Esophagus squamous epithelium (tissue), 5 donors: ENCODE measurements at regions not wholly inside any gene's neighbourhood (a gene's known extent, or its start where the extent isn't known, plus 50 kb on each side); places are given as distances from the start of the nearest gene placed in this dataset.

Source experiments
- DNase-seq: peaks from one replicate; lab custom pipeline; 2025; lab: John Stamatoyannopoulos, UW
- H3K27ac ChIP-seq, 4 donors: fragments of 200-600 bp; sonication (generic); one replicate each; pipeline ENCODE4 v1.5.1; 2016 to 2019; ENCODE audit warnings: mild to moderate bottlenecking in 1 of 4
- H3K27me3 ChIP-seq, 4 donors: fragments of 200-600 bp; sonication (generic); 1 replicate in 3 of 4; 2 replicates in 1 of 4; pipeline versions ENCODE4 v1.5.1 to v1.6.0; 2017 to 2021; ENCODE audit warnings: antibody characterized with exemption in 1 of 4
- H3K36me3 ChIP-seq, 3 donors: fragments of 200-600 bp; sonication (generic); one replicate each; pipeline ENCODE4 v1.5.1; 2016 to 2019
- H3K4me1 ChIP-seq, 3 donors: fragments of 200-600 bp; sonication (generic); one replicate each; pipeline ENCODE4 v1.5.1; 2017 to 2019
- H3K4me3 ChIP-seq, 4 donors: fragments of 200-600 bp; sonication (generic); 1 replicate in 3 of 4; 2 replicates in 1 of 4; pipeline ENCODE4 v1.5.1; 2016 to 2019; ENCODE audit warnings: mild to moderate bottlenecking in 2 of 4, moderate library complexity in 1 of 4
- H3K9me3 ChIP-seq, 3 donors: fragments of 200-600 bp; sonication (generic); one replicate each; pipeline ENCODE4 v1.5.1; 2016 to 2019
- CTCF ChIP-seq, 6 experiments: fragments of 450-650 bp in 4 of 6; fragments of 200-600 bp in 2 of 6; sonication (generic) in 2 of 6; IDR thresholded peaks; one replicate each; pipeline ENCODE4 v1.5.1; 2016 to 2019; ENCODE audit warnings: antibody characterized with exemption in 6 of 6, mild to moderate bottlenecking in 4 of 6, moderate library complexity in 4 of 6
- POLR2A ChIP-seq, 4 donors: fragments of 450-650 bp; IDR thresholded peaks; one replicate each; pipeline ENCODE4 v1.6.1; 2017; ENCODE audit warnings: antibody characterized with exemption in 4 of 4, mild to moderate bottlenecking in 4 of 4, moderate library complexity in 3 of 4
- WGBS, 2 donors: methylation state at CpG; one replicate each; pipeline ENCODE4 v1.1.5; 2018; 5-methylcytosine and 5-hydroxymethylcytosine counted together
- intact Hi-C: fragments of 100-400 bp; cut with DNase I; formaldehyde crosslinking; loops from one replicate; pipeline ENCODE4 v1.15.0; 2022
- donor health status: DM: yes; HTN: yes; CAD: no.

- intact Hi-C loops: no loop called here
- Histone ChIP-seq H3K9me3 (no peaks in the 10 kb centered on the region), H3K4me3 (no peak overlapping the region), H3K36me3 (no peaks in the 10 kb centered on the region), H3K4me1 (no peaks in the 10 kb centered on the region), H3K27ac (no peak overlapping the region), H3K27me3 (no peaks in the 10 kb centered on the region)
- no peak for TF ChIP-seq CTCF (IDR thresholded peaks at IDR 0.05)
- no peak for TF ChIP-seq POLR2A (IDR thresholded peaks at IDR 0.05)
- 69 to 74% methylated on average over 8 of the region's 8 CpGs for WGBS, 2 donors
- no peak for DNase-seq
Measured at GRCh38 chrX:22343192-22343591, 70.5 kb downstream of the CBLL2 start.

- no peaks in the 10 kb centered on the region for H3K4me1 ChIP-seq
- no peak overlapping the region for H3K4me3 ChIP-seq
- H3K27me3 ChIP-seq: no peaks in the 10 kb centered on the region
- no peak for DNase-seq
- WGBS, 2 donors: 73 to 79% methylated on average over 2 of the region's 2 CpGs
- H3K36me3 ChIP-seq: no peaks in the 10 kb centered on the region
- H3K27ac ChIP-seq: no peak overlapping the region
- no peaks in the 10 kb centered on the region for H3K9me3 ChIP-seq
- no peak for TF ChIP-seq POLR2A (IDR thresholded peaks at IDR 0.05)
- no peak for TF ChIP-seq CTCF (IDR thresholded peaks at IDR 0.05)
- intact Hi-C loops: no loop called here
Measured at GRCh38 chrX:22345884-22346283, 73.2 kb downstream of the CBLL2 start.

- Histone ChIP-seq H3K27me3 (no peaks in the 10 kb centered on the region), H3K9me3 (no peaks in the 10 kb centered on the region), H3K36me3 (no peaks in the 10 kb centered on the region), H3K4me3 (no peak overlapping the region), H3K4me1 (no peaks in the 10 kb centered on the region), H3K27ac (no peak overlapping the region)
- intact Hi-C loops: no loop called here
- no peak for DNase-seq
- TF ChIP-seq POLR2A (IDR thresholded peaks at IDR 0.05) (no peak), CTCF (IDR thresholded peaks at IDR 0.05) (no peak)
- WGBS, 2 donors: 29% methylated on average over 1 of the region's 1 CpG
Measured at GRCh38 chrX:22347491-22347890, 74.8 kb downstream of the CBLL2 start.

- Histone ChIP-seq H3K4me1 (no peaks in the 10 kb centered on the region), H3K27ac (no peak overlapping the region), H3K4me3 (no peak overlapping the region), H3K27me3 (no peaks in the 10 kb centered on the region), H3K9me3 (no peaks in the 10 kb centered on the region), H3K36me3 (no peaks in the 10 kb centered on the region)
- no peak for DNase-seq
- intact Hi-C loops: no loop called here
- no peak for TF ChIP-seq CTCF (IDR thresholded peaks at IDR 0.05)
- WGBS, 2 donors: 28 to 45% methylated on average over 2 of the region's 2 CpGs
Measured at GRCh38 chrX:22349116-22349515, 76.4 kb downstream of the CBLL2 start.

GRCh38 chrX:22351076-22351475 is 78.4 kb downstream of the CBLL2 start:
- H3K9me3 ChIP-seq: no peaks in the 10 kb centered on the region
- no peak overlapping the region for H3K27ac ChIP-seq
- 75 to 76% methylated on average over 3 of the region's 3 CpGs for WGBS, 2 donors
- DNase-seq: no peak
- H3K36me3 ChIP-seq: no peaks in the 10 kb centered on the region
- H3K4me3 ChIP-seq: no peak overlapping the region
- intact Hi-C loops: no loop called here
- TF ChIP-seq CTCF (IDR thresholded peaks at IDR 0.05) (no peak), POLR2A (IDR thresholded peaks at IDR 0.05) (no peak)
- H3K27me3 ChIP-seq: no peaks in the 10 kb centered on the region
- H3K4me1 ChIP-seq: no peaks in the 10 kb centered on the region
